ENCODE measurements at regions not wholly inside any gene's neighbourhood (a gene's known extent, or its start where the extent isn't known, plus 50 kb on each side); places are given as distances from the start of the nearest gene placed in this dataset.

DNA sequence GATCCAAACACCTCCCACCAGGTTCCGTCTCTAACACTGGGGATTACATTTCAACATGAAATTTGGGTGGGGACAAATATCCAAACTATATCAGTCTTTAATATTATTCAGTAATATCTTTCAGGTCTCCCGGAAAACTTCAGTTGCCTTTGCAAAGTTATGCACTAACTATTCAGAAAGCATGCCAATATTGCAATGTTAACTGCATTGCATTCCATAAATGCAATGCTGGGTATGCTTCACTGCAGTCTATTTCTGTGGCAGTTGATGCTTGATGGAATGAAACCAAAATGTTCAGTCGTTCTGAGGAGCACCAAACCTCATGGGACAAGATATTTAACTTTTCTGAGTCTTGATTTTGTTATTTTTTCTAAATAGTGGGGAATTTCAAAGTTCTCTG, 147.5 kb downstream of the SLC16A9 start (continued):
- TF ChIP-seq, protein P1, sequence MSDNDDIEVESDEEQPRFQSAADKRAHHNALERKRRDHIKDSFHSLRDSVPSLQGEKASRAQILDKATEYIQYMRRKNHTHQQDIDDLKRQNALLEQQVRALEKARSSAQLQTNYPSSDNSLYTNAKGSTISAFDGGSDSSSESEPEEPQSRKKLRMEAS (IDR thresholded peaks at IDR 0.05): no peak
- TF ChIP-seq FOSL1 (IDR thresholded peaks at IDR 0.05; ENCODE audit: low read depth): no peak
- TF ChIP-seq ELF1 (IDR thresholded peaks at IDR 0.05; ENCODE audit: borderline replicate concordance, low read depth): no peak
- TF ChIP-seq, protein P2, sequence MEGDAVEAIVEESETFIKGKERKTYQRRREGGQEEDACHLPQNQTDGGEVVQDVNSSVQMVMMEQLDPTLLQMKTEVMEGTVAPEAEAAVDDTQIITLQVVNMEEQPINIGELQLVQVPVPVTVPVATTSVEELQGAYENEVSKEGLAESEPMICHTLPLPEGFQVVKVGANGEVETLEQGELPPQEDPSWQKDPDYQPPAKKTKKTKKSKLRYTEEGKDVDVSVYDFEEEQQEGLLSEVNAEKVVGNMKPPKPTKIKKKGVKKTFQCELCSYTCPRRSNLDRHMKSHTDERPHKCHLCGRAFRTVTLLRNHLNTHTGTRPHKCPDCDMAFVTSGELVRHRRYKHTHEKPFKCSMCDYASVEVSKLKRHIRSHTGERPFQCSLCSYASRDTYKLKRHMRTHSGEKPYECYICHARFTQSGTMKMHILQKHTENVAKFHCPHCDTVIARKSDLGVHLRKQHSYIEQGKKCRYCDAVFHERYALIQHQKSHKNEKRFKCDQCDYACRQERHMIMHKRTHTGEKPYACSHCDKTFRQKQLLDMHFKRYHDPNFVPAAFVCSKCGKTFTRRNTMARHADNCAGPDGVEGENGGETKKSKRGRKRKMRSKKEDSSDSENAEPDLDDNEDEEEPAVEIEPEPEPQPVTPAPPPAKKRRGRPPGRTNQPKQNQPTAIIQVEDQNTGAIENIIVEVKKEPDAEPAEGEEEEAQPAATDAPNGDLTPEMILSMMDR (IDR thresholded peaks at IDR 0.05 in 2 of 3, conservative IDR thresholded peaks at IDR 0.05 in 1 of 3; ENCODE audit: borderline replicate concordance in 1 of 3, insufficient read depth in 1 of 3, low read depth in 2 of 3, low read length in 2 of 3): no peak
- TF ChIP-seq POLR2A (IDR thresholded peaks at IDR 0.05; ENCODE audit: borderline replicate concordance, extremely low read depth, insufficient read depth, insufficient read length): no peak

DNA sequence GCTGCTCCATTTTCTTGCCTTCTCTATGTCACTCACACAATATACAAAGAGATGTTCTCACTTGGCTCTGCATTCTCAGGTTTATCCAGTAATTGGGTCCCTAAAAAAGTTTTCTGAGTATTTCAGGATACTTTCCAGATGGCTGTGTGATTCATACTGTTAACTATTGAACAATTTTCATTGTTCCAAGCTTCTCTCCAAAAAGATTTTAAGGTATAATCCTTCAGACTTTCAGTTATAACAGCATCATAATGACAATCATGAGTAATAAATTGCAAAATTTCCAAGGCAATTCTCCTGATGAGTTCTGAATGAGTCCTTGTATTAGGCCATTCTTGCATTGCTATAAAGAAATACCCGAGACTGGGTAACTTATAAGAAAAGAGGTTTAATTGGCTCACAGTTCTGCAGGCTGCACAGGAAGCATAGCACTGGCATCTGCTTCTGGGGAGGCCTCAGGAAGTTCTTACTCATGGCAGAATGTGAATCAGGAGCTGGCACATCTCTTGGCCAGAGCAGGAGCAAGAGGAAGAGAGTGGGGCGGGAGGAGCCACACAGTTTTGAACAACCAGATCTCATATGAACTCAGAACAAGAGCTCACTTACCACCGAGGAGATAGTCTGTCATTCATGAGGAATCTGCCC, 148.1 kb downstream of the SLC16A9 start:
- no peaks in the 10 kb centered on the region for H3K79me2 ChIP-seq (ENCODE audit: insufficient read depth, low read length)
- no peak overlapping the region for H3K4me3 ChIP-seq (replicated peaks in 1 of 2; ENCODE audit: low read depth in 1 of 2, low read length in 2 of 2)
- ChIA-PET CTCF (no interaction called here), RAD21 (ENCODE audit: low non-redundant PET in 1 of 2, low total read pairs in 2 of 2, uncharacterized antibody in 2 of 2, unreplicated experiment in 2 of 2) (no interaction called here), POLR2A (no interaction called here)
- H2AFZ ChIP-seq (ENCODE audit: low read depth, low read length, poor library complexity, severe bottlenecking): no peak overlapping the region
- no peaks in the 10 kb centered on the region for H4K20me1 ChIP-seq (ENCODE audit: insufficient read depth)
- H3K9me2 ChIP-seq (ENCODE audit: insufficient read depth): no peaks in the 10 kb centered on the region
- no peaks in the 10 kb centered on the region for H3K36me3 ChIP-seq (ENCODE audit: control insufficient read depth in 1 of 2, insufficient read depth in 2 of 2, low read length in 2 of 2)
- H3K4me1 ChIP-seq (ENCODE audit: control insufficient read depth in 1 of 2, insufficient read depth in 2 of 2, low read length in 2 of 2): no peaks in the 10 kb centered on the region
- no peaks in the 10 kb centered on the region for H3K9me3 ChIP-seq (ENCODE audit: control insufficient read depth in 1 of 2, insufficient read depth in 1 of 2, low read depth in 1 of 2, low read length in 2 of 2)
- peaks cover 43% of the 10 kb centered on the region for H3K27me3 ChIP-seq (ENCODE audit: insufficient read depth, low read length)
- intact Hi-C loops (cut with micrococcal nuclease): no loop called here
- no peak overlapping the region for H3K4me2 ChIP-seq (ENCODE audit: low read length)
- ATAC-seq (no peak), DNase-seq (ENCODE audit: low read depth, low spot score) (no peak)
- no TSS peak for BruUV-seq (replicated peaks)
- no peak overlapping the region for H3K27ac ChIP-seq (ENCODE audit: low read depth, low read length)
- no peak overlapping the region for H3K9ac ChIP-seq (ENCODE audit: low read length)
- TF ChIP-seq, protein P2 (IDR thresholded peaks at IDR 0.05 in 2 of 3, conservative IDR thresholded peaks at IDR 0.05 in 1 of 3; ENCODE audit: borderline replicate concordance in 1 of 3, insufficient read depth in 1 of 3, low read depth in 2 of 3, low read length in 2 of 3): no peak
- TF ChIP-seq CBX3 (IDR thresholded peaks at IDR 0.05; ENCODE audit: low read depth) (no peak), CEBPB (IDR thresholded peaks at IDR 0.05; ENCODE audit: low read depth) (no peak), EZH2 (IDR thresholded peaks at IDR 0.05) (no peak), JUND (IDR thresholded peaks at IDR 0.05) (no peak), ZFX (IDR thresholded peaks at IDR 0.05) (no peak), YY1 (IDR thresholded peaks at IDR 0.05; ENCODE audit: extremely low read depth, insufficient replicate concordance, low read depth, low read length) (no peak)
- TF ChIP-seq, protein P3, sequence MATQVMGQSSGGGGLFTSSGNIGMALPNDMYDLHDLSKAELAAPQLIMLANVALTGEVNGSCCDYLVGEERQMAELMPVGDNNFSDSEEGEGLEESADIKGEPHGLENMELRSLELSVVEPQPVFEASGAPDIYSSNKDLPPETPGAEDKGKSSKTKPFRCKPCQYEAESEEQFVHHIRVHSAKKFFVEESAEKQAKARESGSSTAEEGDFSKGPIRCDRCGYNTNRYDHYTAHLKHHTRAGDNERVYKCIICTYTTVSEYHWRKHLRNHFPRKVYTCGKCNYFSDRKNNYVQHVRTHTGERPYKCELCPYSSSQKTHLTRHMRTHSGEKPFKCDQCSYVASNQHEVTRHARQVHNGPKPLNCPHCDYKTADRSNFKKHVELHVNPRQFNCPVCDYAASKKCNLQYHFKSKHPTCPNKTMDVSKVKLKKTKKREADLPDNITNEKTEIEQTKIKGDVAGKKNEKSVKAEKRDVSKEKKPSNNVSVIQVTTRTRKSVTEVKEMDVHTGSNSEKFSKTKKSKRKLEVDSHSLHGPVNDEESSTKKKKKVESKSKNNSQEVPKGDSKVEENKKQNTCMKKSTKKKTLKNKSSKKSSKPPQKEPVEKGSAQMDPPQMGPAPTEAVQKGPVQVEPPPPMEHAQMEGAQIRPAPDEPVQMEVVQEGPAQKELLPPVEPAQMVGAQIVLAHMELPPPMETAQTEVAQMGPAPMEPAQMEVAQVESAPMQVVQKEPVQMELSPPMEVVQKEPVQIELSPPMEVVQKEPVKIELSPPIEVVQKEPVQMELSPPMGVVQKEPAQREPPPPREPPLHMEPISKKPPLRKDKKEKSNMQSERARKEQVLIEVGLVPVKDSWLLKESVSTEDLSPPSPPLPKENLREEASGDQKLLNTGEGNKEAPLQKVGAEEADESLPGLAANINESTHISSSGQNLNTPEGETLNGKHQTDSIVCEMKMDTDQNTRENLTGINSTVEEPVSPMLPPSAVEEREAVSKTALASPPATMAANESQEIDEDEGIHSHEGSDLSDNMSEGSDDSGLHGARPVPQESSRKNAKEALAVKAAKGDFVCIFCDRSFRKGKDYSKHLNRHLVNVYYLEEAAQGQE (IDR thresholded peaks at IDR 0.05; ENCODE audit: low read depth): no peak
- TF ChIP-seq, protein P4, sequence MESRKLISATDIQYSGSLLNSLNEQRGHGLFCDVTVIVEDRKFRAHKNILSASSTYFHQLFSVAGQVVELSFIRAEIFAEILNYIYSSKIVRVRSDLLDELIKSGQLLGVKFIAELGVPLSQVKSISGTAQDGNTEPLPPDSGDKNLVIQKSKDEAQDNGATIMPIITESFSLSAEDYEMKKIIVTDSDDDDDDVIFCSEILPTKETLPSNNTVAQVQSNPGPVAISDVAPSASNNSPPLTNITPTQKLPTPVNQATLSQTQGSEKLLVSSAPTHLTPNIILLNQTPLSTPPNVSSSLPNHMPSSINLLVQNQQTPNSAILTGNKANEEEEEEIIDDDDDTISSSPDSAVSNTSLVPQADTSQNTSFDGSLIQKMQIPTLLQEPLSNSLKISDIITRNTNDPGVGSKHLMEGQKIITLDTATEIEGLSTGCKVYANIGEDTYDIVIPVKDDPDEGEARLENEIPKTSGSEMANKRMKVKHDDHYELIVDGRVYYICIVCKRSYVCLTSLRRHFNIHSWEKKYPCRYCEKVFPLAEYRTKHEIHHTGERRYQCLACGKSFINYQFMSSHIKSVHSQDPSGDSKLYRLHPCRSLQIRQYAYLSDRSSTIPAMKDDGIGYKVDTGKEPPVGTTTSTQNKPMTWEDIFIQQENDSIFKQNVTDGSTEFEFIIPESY (IDR thresholded peaks at IDR 0.05; ENCODE audit: extremely low read depth, insufficient replicate concordance, low read length): no peak
- TF ChIP-seq, protein P5, sequence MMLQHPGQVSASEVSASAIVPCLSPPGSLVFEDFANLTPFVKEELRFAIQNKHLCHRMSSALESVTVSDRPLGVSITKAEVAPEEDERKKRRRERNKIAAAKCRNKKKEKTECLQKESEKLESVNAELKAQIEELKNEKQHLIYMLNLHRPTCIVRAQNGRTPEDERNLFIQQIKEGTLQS (IDR thresholded peaks at IDR 0.05): no peak

Measured in HCT116 (cell line).